Activated naive CD4-positive, alpha-beta T cell treated with anti-CD3 and anti-CD28 coated beads, Interleukin-2, amount 50 U/mL, for 72 hours (primary cell): ENCODE measurements at regions not wholly inside any gene's neighbourhood (a gene's known extent, or its start where the extent isn't known, plus 50 kb on each side); places are given as distances from the start of the nearest gene placed in this dataset.
"Not testable (repeated sequence)": the region's sequence is repeated elsewhere in the genome, so short reads cannot be mapped to it uniquely, and the experiment has no call there.

Experiments used
- ATAC-seq, 2 donors: fragments of 150-1000 bp; cut with Tn5 transposase; 2 replicates each; pipeline ENCODE4 v1.10.0; 2021; ENCODE audit warnings: mild to moderate bottlenecking in 2 of 2, moderate library complexity in 2 of 2
- DNase-seq, 2 donors: peaks; one replicate each; pipeline ENCODE4 v3.0.0; 2021 to 2022; ENCODE audit warnings: low spot score in 2 of 2
- H3K27ac Mint-ChIP-seq, 2 donors: one replicate each; pipeline ENCODE4 v1.8.0; 2022; ENCODE audit warnings: mild to moderate bottlenecking in 2 of 2, mixed read lengths in 2 of 2
- H3K36me3 Mint-ChIP-seq, 2 donors: one replicate each; pipeline ENCODE4 v1.8.0; 2022; ENCODE audit warnings: mixed read lengths in 2 of 2
- H3K9me3 Mint-ChIP-seq, 2 donors: one replicate each; pipeline ENCODE4 v1.8.0; 2022; ENCODE audit warnings: mixed read lengths in 2 of 2

- ATAC-seq (no peak), DNase-seq (no peak)
- peaks cover 0 to 6% of the 10 kb centered on the region in 2 donors for H3K36me3 Mint-ChIP-seq
- no peak overlapping the region for H3K27ac Mint-ChIP-seq
- peaks cover 9 to 19% of the 10 kb centered on the region in 2 donors for H3K9me3 Mint-ChIP-seq
Measured at GRCh38 chr9:108265065-108265464, 590.7 kb downstream of the ACTL7B start.

- Mint-ChIP-seq H3K9me3 (peaks cover 9 to 24% of the 10 kb centered on the region in 2 donors), H3K27ac (no peak overlapping the region), H3K36me3 (peaks cover 0 to 6% of the 10 kb centered on the region in 2 donors)
- DNase-seq (no peak), ATAC-seq (no peak)
Measured at GRCh38 chr9:108264093-108264492, 591.7 kb downstream of the ACTL7B start.

- Mint-ChIP-seq H3K36me3 (peaks cover 0 to 6% of the 10 kb centered on the region in 2 donors), H3K9me3 (peaks cover 4 to 21% of the 10 kb centered on the region in 2 donors), H3K27ac (no peak overlapping the region)
- no peak for DNase-seq
- ATAC-seq: no peak
Measured at GRCh38 chr9:108262836-108263235, 593.0 kb downstream of the ACTL7B start.

GRCh38 chr9:108259917-108260675 lies 595.7 kb downstream of the ACTL7B start:
- Mint-ChIP-seq H3K27ac (peak overlapping the region in 1 of 2 donors; percentile 32), H3K36me3 (peaks cover 0 to 6% of the 10 kb centered on the region in 2 donors), H3K9me3 (peaks cover 4 to 9% of the 10 kb centered on the region in 2 donors)
- ATAC-seq (no peak), DNase-seq (no peak)

- ATAC-seq (no peak), DNase-seq (no peak)
- peaks cover 0 to 6% of the 10 kb centered on the region in 2 donors for H3K36me3 Mint-ChIP-seq
- peaks cover 4 to 9% of the 10 kb centered on the region in 2 donors for H3K9me3 Mint-ChIP-seq
- no peak overlapping the region for H3K27ac Mint-ChIP-seq
Measured at GRCh38 chr9:108258640-108259039, 597.1 kb downstream of the ACTL7B start.

GRCh38 chr9:108257382-108257781 lies 598.4 kb downstream of the ACTL7B start:
- Mint-ChIP-seq H3K9me3 (peaks cover 0 to 5% of the 10 kb centered on the region in 2 donors), H3K27ac (no peak overlapping the region), H3K36me3 (no peaks in the 10 kb centered on the region)
- DNase-seq (no peak), ATAC-seq (no peak)

- H3K27ac Mint-ChIP-seq: no peak overlapping the region
- H3K9me3 Mint-ChIP-seq: no peaks in the 10 kb centered on the region
- ATAC-seq: no peak
- DNase-seq: no peak
- H3K36me3 Mint-ChIP-seq: no peaks in the 10 kb centered on the region
Measured at GRCh38 chr9:108254236-108254635, 601.5 kb downstream of the ACTL7B start.

GRCh38 chr9:108247391-108247790 lies 608.4 kb downstream of the ACTL7B start:
- H3K9me3 Mint-ChIP-seq, H3K36me3 Mint-ChIP-seq, DNase-seq, ATAC-seq, H3K27ac Mint-ChIP-seq: not testable (repeated sequence)

GRCh38 chr9:108245901-108246300 lies 609.9 kb downstream of the ACTL7B start:
- DNase-seq (no peak), ATAC-seq (no peak)
- Mint-ChIP-seq H3K9me3 (peaks cover 0 to 3% of the 10 kb centered on the region in 2 donors), H3K36me3 (no peaks in the 10 kb centered on the region), H3K27ac (no peak overlapping the region)

GRCh38 chr9:108245331-108245730 lies 610.5 kb downstream of the ACTL7B start:
- H3K36me3 Mint-ChIP-seq: no peaks in the 10 kb centered on the region
- H3K9me3 Mint-ChIP-seq: peaks cover 0 to 3% of the 10 kb centered on the region in 2 donors
- no peak for DNase-seq
- ATAC-seq: no peak
- no peak overlapping the region for H3K27ac Mint-ChIP-seq

- DNase-seq (no peak), ATAC-seq (no peak)
- Mint-ChIP-seq H3K27ac (no peak overlapping the region), H3K36me3 (no peaks in the 10 kb centered on the region), H3K9me3 (peaks cover 3% of the 10 kb centered on the region in 2 donors)
Measured at GRCh38 chr9:108244686-108245085, 611.1 kb downstream of the ACTL7B start.

GRCh38 chr9:108241384-108242073 lies 614.3 kb downstream of the ACTL7B start:
- no peaks in the 10 kb centered on the region for H3K36me3 Mint-ChIP-seq
- H3K9me3 Mint-ChIP-seq: peaks cover 5 to 6% of the 10 kb centered on the region in 2 donors
- ATAC-seq: no peak
- no peak overlapping the region for H3K27ac Mint-ChIP-seq
- DNase-seq: no peak

- Mint-ChIP-seq H3K27ac (no peak overlapping the region), H3K9me3 (peaks cover 5 to 6% of the 10 kb centered on the region in 2 donors), H3K36me3 (no peaks in the 10 kb centered on the region)
- ATAC-seq (no peak), DNase-seq (no peak)
Measured at GRCh38 chr9:108239696-108240321, 616.0 kb downstream of the ACTL7B start.

GRCh38 chr9:108235609-108236008 lies 620.2 kb downstream of the ACTL7B start:
- DNase-seq (no peak), ATAC-seq (no peak)
- peaks cover 10 to 15% of the 10 kb centered on the region in 2 donors for H3K9me3 Mint-ChIP-seq
- no peak overlapping the region for H3K27ac Mint-ChIP-seq
- H3K36me3 Mint-ChIP-seq: no peaks in the 10 kb centered on the region

GRCh38 chr9:108234811-108235210 lies 621.0 kb downstream of the ACTL7B start:
- ATAC-seq (no peak), DNase-seq (no peak)
- H3K9me3 Mint-ChIP-seq: peaks cover 10 to 13% of the 10 kb centered on the region in 2 donors
- no peak overlapping the region for H3K27ac Mint-ChIP-seq
- no peaks in the 10 kb centered on the region for H3K36me3 Mint-ChIP-seq

GRCh38 chr9:108225149-108225800 lies 630.5 kb downstream of the ACTL7B start:
- ATAC-seq: no peak
- Mint-ChIP-seq H3K27ac (no peak overlapping the region), H3K36me3 (peaks cover 0 to 8% of the 10 kb centered on the region in 2 donors), H3K9me3 (peaks cover 17 to 20% of the 10 kb centered on the region in 2 donors)
- DNase-seq: no peak

GRCh38 chr9:108224716-108225115 lies 631.1 kb downstream of the ACTL7B start:
- H3K36me3 Mint-ChIP-seq: peaks cover 0 to 8% of the 10 kb centered on the region in 2 donors
- no peak for DNase-seq
- H3K27ac Mint-ChIP-seq: no peak overlapping the region
- no peak for ATAC-seq
- peaks cover 20 to 22% of the 10 kb centered on the region in 2 donors for H3K9me3 Mint-ChIP-seq
